GM18508 (cell line): ENCODE measurements at regions not wholly inside any gene's neighbourhood (a gene's known extent, or its start where the extent isn't known, plus 50 kb on each side); places are given as distances from the start of the nearest gene placed in this dataset.

Experiments
- ATAC-seq: cut with Tn5 transposase; IDR thresholded peaks from one replicate; pipeline ENCODE4 v1.9.1; 2021; ENCODE audit warnings: moderate number of reproducible peaks; ENCODE audit not compliant: insufficient read depth, unreplicated experiment

GRCh38 chr10:128624656-128625530 lies 498.7 kb upstream of the MKI67 start:
- ATAC-seq = no peak

GRCh38 chr10:128625926-128626325 lies 499.7 kb upstream of the MKI67 start:
- no peak for ATAC-seq

GRCh38 chr10:128626397-128627000 lies 500.3 kb upstream of the MKI67 start:
- ATAC-seq = no peak

GRCh38 chr10:128627811-128628210 lies 501.6 kb upstream of the MKI67 start:
- no peak for ATAC-seq

- no peak for ATAC-seq
Observed at GRCh38 chr10:128628252-128628651, 502.0 kb upstream of the MKI67 start.

GRCh38 chr10:128629111-128630096 lies 503.2 kb upstream of the MKI67 start:
- ATAC-seq = no peak

- ATAC-seq = no peak
Observed at GRCh38 chr10:128630787-128631252, 504.6 kb upstream of the MKI67 start.

- no peak for ATAC-seq
Observed at GRCh38 chr10:128631801-128632241, 505.6 kb upstream of the MKI67 start.

GRCh38 chr10:128632694-128633093 lies 506.5 kb upstream of the MKI67 start:
- ATAC-seq = no peak

GRCh38 chr10:128633864-128634540 lies 507.8 kb upstream of the MKI67 start:
- ATAC-seq = no peak

- no peak for ATAC-seq
Observed at GRCh38 chr10:128642023-128642422, 515.8 kb upstream of the MKI67 start.

- ATAC-seq = no peak
Observed at GRCh38 chr10:128642502-128642901, 516.3 kb upstream of the MKI67 start.

GRCh38 chr10:128643658-128644057 lies 517.4 kb upstream of the MKI67 start:
- ATAC-seq = no peak

- no peak for ATAC-seq
Observed at GRCh38 chr10:128645486-128645885, 519.3 kb upstream of the MKI67 start.

- ATAC-seq = no peak
Observed at GRCh38 chr10:128646956-128647355, 520.7 kb upstream of the MKI67 start.

GRCh38 chr10:128657548-128657947 lies 531.3 kb upstream of the MKI67 start:
- no peak for ATAC-seq

- no peak for ATAC-seq
Observed at GRCh38 chr10:128660726-128661125, 534.5 kb upstream of the MKI67 start.

- ATAC-seq = no peak
Observed at GRCh38 chr10:128661404-128662197, 535.4 kb upstream of the MKI67 start.

- ATAC-seq = no peak
Observed at GRCh38 chr10:128662520-128662919, 536.3 kb upstream of the MKI67 start.
